HepG2 (cell line): ENCODE measurements at regions not wholly inside any gene's neighbourhood (a gene's known extent, or its start where the extent isn't known, plus 50 kb on each side); places are given as distances from the start of the nearest gene placed in this dataset.

ENCODE experiments used
- CBX5 ChIP-seq: sonication (generic); formaldehyde crosslinking; IDR thresholded peaks from 2 replicates; pipeline ENCODE4 v1.4.0; 2020; ENCODE audit warnings: missing genetic modification reagents, borderline replicate concordance
- CEBPB ChIP-seq: IDR thresholded peaks from 2 replicates; pipeline ENCODE4 v1.6.1; 2011; ENCODE audit warnings: low read depth, low read length, improper control_type of control experiment, borderline replicate concordance
- CENPX ChIP-seq: sonication (generic); formaldehyde crosslinking; IDR thresholded peaks from 2 replicates; pipeline ENCODE4 v1.9.0; 2021; ENCODE audit warnings: mild to moderate bottlenecking, missing genetic modification reagents, moderate library complexity
- CHCHD3 ChIP-seq: sonication (generic); formaldehyde crosslinking; IDR thresholded peaks from 2 replicates; pipeline ENCODE4 v1.8.0; 2022; ENCODE audit warnings: mild to moderate bottlenecking, missing genetic modification reagents, moderate library complexity
- HCFC1 ChIP-seq: fragments of 150-350 bp; IDR thresholded peaks from 2 replicates; pipeline ENCODE4 v1.6.1; 2014; ENCODE audit warnings: low read depth, low read length
- IRF2 ChIP-seq: IDR thresholded peaks from 2 replicates; pipeline ENCODE4 v1.6.1; 2018; ENCODE audit warnings: missing genetic modification reagents, missing compliant biosample characterization
- MBD4 ChIP-seq: IDR thresholded peaks from 2 replicates; pipeline ENCODE4 v1.6.1; 2012; ENCODE audit warnings: low read length, inconsistent platforms, borderline replicate concordance
- MED1 ChIP-seq: sonication (generic); formaldehyde crosslinking; IDR thresholded peaks from 2 replicates; pipeline ENCODE4 v1.4.0; 2020; ENCODE audit warnings: missing genetic modification reagents
- TOE1 ChIP-seq: sonication (generic); formaldehyde crosslinking; IDR thresholded peaks from 2 replicates; pipeline ENCODE4 v1.4.0; 2020; ENCODE audit warnings: mild to moderate bottlenecking, missing genetic modification reagents
- ZNF331 ChIP-seq: sonication (generic); formaldehyde crosslinking; IDR thresholded peaks from 2 replicates; pipeline ENCODE4 v1.4.0; 2020; ENCODE audit warnings: missing genetic modification reagents
- ZNF547 ChIP-seq: sonication (generic); formaldehyde crosslinking; IDR thresholded peaks from 2 replicates; pipeline ENCODE4 v1.5.1; 2020; ENCODE audit warnings: mild to moderate bottlenecking, missing genetic modification reagents
- ZNF644 ChIP-seq: IDR thresholded peaks from 2 replicates; pipeline ENCODE4 v1.6.1; 2016; ENCODE audit warnings: low read depth
- ZNF766 ChIP-seq: sonication (generic); formaldehyde crosslinking; IDR thresholded peaks from 2 replicates; pipeline ENCODE4 v1.5.0; 2020; ENCODE audit warnings: missing genetic modification reagents, borderline replicate concordance
- ZNF790 ChIP-seq: sonication (generic); formaldehyde crosslinking; IDR thresholded peaks from 2 replicates; pipeline ENCODE4 v1.8.0; 2022; ENCODE audit warnings: missing genetic modification reagents, mild to moderate bottlenecking, borderline replicate concordance
- TF ChIP-seq, protein P1 (sequence below), 2 experiments: fragments of 450-650 bp in 1 of 2; sonication (generic) in 1 of 2; formaldehyde crosslinking; IDR thresholded peaks; 2 replicates each; pipeline versions ENCODE4 v1.5.0 to v1.8.0; 2020 to 2022; ENCODE audit warnings: mild to moderate bottlenecking in 1 of 2, missing genetic modification reagents in 1 of 2
- TF ChIP-seq, protein P2 (sequence below): sonication (generic); formaldehyde crosslinking; IDR thresholded peaks from 2 replicates; pipeline ENCODE4 v1.5.0; 2020; ENCODE audit warnings: mild to moderate bottlenecking, missing genetic modification reagents, borderline replicate concordance
- TF ChIP-seq, protein P3 (sequence below), 2 experiments: sonication (generic) in 1 of 2; formaldehyde crosslinking in 1 of 2; IDR thresholded peaks; 2 replicates each; pipeline versions ENCODE4 v1.4.0 to v1.6.1; 2016 to 2020; ENCODE audit warnings: borderline replicate concordance in 1 of 2, low read depth in 1 of 2, mild to moderate bottlenecking in 1 of 2, missing genetic modification reagents in 1 of 2
- TF ChIP-seq, protein P4 (sequence below): sonication (generic); formaldehyde crosslinking; IDR thresholded peaks from 2 replicates; pipeline ENCODE4 v1.9.0; 2022; ENCODE audit warnings: missing genetic modification reagents, mild to moderate bottlenecking, borderline replicate concordance
- TF ChIP-seq, protein P5 (sequence below): sonication (generic); formaldehyde crosslinking; IDR thresholded peaks from 2 replicates; pipeline ENCODE4 v1.8.1; 2023; ENCODE audit warnings: mild to moderate bottlenecking, moderate library complexity, missing genetic modification reagents

DNA sequence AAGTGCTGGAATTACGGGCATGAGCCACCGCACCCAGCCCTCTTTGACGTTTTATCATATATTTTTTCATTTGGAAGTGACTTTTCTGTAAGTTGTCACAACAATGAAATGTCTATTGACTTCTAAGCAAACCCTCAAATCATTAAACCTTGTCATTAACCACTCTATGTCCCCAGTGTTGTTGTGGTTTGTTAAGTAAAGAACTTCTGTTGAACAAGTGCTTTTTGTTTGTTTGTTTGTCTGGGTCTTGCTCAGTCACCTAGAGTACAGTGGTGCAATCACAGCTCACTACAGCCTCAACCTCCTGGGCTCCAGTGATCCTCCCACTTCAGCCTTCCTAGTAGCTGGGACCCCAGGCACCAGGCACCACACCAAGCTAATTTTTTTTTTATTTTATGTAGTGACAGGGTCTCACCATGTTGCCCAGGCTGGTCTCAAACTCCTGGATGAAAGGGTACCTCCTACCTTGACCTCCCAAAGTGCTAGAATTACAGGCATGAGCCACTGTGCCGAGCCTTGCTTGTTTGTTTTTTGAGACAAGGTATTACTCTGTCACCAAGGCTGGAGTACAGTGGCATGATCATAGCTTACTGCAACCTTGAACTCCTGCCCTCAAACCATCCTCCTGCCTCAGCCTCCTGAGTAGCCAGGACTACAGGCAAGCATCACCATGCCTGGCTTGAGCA, 57.6 kb upstream of the LOC128125822 start (continued):
- TF ChIP-seq, protein P1, sequence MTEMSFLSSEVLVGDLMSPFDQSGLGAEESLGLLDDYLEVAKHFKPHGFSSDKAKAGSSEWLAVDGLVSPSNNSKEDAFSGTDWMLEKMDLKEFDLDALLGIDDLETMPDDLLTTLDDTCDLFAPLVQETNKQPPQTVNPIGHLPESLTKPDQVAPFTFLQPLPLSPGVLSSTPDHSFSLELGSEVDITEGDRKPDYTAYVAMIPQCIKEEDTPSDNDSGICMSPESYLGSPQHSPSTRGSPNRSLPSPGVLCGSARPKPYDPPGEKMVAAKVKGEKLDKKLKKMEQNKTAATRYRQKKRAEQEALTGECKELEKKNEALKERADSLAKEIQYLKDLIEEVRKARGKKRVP (CRISPR knock-in tag; IDR thresholded peaks at IDR 0.05) = peak in 1 of 2 experiments; percentile 76; a peak in 2 of 4 replicates
- TF ChIP-seq MBD4 (no peak), ZNF644 (peak; percentile 56; the same call in 1 of the 2 replicates), HCFC1 (no peak), ZNF331 (CRISPR knock-in tag) (peak; percentile 84), CBX5 (CRISPR knock-in tag) (peak; percentile 66; the same call in 1 of the 2 replicates), CENPX (CRISPR knock-in tag) (no peak), IRF2 (CRISPR knock-in tag) (peak; percentile 89), ZNF790 (no peak), CHCHD3 (CRISPR knock-in tag) (no peak), TOE1 (peak; percentile 30; the same call in 1 of the 2 replicates), ZNF766 (CRISPR knock-in tag) (no peak), ZNF547 (CRISPR knock-in tag) (peak; percentile 67; the same call in 1 of the 2 replicates), MED1 (peak; percentile 92), CEBPB (peak; percentile 92)
- TF ChIP-seq, protein P2, sequence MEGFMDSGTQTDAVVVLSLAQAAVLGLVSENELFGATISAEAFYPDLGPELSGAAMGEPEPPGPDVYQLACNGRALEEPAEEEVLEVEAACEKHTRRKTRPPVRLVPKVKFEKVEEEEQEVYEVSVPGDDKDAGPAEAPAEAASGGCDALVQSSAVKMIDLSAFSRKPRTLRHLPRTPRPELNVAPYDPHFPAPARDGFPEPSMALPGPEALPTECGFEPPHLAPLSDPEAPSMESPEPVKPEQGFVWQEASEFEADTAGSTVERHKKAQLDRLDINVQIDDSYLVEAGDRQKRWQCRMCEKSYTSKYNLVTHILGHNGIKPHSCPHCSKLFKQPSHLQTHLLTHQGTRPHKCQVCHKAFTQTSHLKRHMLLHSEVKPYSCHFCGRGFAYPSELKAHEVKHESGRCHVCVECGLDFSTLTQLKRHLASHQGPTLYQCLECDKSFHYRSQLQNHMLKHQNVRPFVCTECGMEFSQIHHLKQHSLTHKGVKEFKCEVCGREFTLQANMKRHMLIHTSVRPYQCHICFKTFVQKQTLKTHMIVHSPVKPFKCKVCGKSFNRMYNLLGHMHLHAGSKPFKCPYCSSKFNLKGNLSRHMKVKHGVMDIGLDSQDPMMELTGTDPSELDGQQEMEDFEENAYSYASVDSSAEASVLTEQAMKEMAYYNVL (CRISPR knock-in tag) = no peak
- TF ChIP-seq, protein P3, sequence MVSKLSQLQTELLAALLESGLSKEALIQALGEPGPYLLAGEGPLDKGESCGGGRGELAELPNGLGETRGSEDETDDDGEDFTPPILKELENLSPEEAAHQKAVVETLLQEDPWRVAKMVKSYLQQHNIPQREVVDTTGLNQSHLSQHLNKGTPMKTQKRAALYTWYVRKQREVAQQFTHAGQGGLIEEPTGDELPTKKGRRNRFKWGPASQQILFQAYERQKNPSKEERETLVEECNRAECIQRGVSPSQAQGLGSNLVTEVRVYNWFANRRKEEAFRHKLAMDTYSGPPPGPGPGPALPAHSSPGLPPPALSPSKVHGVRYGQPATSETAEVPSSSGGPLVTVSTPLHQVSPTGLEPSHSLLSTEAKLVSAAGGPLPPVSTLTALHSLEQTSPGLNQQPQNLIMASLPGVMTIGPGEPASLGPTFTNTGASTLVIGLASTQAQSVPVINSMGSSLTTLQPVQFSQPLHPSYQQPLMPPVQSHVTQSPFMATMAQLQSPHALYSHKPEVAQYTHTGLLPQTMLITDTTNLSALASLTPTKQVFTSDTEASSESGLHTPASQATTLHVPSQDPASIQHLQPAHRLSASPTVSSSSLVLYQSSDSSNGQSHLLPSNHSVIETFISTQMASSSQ (IDR thresholded peaks at IDR 0.05; ENCODE audit: low read depth) = peak; percentile 47
- TF ChIP-seq, protein P3 (CRISPR knock-in tag; IDR thresholded peaks at IDR 0.05; ENCODE audit: borderline replicate concordance) = 0 out of 2 replicates have a peak, but pooled peaks have one; percentile 37
- TF ChIP-seq, protein P4, sequence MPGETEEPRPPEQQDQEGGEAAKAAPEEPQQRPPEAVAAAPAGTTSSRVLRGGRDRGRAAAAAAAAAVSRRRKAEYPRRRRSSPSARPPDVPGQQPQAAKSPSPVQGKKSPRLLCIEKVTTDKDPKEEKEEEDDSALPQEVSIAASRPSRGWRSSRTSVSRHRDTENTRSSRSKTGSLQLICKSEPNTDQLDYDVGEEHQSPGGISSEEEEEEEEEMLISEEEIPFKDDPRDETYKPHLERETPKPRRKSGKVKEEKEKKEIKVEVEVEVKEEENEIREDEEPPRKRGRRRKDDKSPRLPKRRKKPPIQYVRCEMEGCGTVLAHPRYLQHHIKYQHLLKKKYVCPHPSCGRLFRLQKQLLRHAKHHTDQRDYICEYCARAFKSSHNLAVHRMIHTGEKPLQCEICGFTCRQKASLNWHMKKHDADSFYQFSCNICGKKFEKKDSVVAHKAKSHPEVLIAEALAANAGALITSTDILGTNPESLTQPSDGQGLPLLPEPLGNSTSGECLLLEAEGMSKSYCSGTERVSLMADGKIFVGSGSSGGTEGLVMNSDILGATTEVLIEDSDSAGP (CRISPR knock-in tag) = peak; percentile 65
- TF ChIP-seq, protein P5, sequence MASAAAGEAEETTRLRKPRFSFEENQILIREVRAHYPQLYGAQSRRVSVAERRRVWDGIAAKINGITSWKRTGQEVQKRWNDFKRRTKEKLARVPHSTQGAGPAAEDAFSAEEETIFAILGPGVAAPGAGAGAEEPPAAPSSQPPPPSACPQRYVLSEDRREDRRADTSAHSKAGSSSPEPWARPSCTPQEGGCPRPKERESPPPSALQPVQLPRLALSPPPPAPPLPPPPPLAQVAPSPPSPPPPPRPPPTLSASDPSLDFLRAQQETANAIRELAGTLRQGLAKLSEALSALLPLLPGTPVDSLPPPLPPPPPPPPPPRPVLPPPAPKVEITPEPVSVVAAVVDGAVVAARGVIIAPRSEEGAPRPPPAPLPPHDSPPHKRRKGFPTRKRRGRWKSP (CRISPR knock-in tag) = peak; percentile 42; the same call in 1 of the 2 replicates
